ENCODE measurements at regions not wholly inside any gene's neighbourhood (a gene's known extent, or its start where the extent isn't known, plus 50 kb on each side); places are given as distances from the start of the nearest gene placed in this dataset.

DNA sequence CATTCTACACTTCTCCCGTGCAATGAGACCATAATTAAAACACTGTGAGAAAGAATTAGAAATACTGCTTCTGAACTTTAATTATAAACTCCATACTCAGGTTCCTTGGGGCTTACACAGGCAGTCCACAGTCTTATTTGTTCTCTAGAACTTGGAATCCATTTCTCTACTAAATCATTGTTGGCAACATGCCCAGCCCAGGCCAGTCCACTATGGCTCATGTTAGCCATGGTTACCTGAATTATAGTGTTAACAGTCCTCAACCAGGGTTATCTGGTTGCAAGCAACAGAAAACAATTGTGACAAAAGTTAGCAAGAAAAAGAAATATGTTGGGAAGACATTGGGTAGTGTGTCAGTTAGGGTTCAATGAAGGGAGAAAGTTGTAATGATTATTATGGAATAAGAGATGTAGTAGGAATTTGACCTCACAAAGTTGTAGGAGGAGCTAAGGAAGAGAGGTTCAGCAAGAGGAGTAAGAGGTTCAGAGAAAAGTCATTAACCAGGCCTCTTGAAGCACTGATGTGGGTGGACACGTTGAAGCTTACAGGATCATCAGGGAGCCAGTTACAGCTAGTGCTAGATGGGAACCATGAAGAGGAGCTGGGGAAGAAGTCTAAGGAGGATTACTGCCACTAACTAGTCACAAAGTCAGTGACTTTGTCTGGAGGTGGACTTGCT lies 120.2 kb upstream of the ADRA1D start:
- no peaks in the 10 kb centered on the region for H3K4me1 ChIP-seq (ENCODE audit: insufficient read depth, low read length)

DNA sequence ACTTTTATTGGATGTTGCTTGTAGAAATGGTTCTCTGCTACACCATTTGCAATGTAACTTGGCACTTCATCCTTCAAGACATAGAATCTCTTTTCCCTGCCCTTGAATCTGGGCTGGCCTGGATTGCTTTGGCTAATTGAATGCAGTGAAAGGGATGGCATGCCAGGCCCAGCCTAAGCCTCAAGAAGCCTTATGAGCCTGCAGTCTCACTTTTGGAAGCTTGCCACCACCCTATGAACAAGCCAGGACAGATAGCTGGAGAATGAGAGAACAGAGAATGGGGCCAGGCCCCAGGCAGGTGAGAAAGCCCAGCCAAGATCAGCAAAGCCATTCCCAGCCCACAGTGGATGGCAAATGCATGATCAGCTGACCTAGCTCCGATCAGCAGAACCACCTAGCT lies 117.0 kb upstream of the ADRA1D start:
- H3K9me3 ChIP-seq (ENCODE audit: control insufficient read depth, insufficient read depth, low read length): no peaks in the 10 kb centered on the region
- no peaks in the 10 kb centered on the region for H3K4me1 ChIP-seq (ENCODE audit: insufficient read depth, low read length)
- H3K9ac ChIP-seq (ENCODE audit: low read depth, low read length): no peak overlapping the region
- H3K36me3 ChIP-seq (ENCODE audit: insufficient read depth, low read length): no peaks in the 10 kb centered on the region

More for the DNA sequence above, 120.2 kb upstream of the ADRA1D start:
- no peaks in the 10 kb centered on the region for H3K9me3 ChIP-seq (ENCODE audit: control insufficient read depth, insufficient read depth, low read length)
- H3K36me3 ChIP-seq (ENCODE audit: insufficient read depth, low read length): no peaks in the 10 kb centered on the region
- H3K9ac ChIP-seq (ENCODE audit: low read depth, low read length): no peak overlapping the region

DNA sequence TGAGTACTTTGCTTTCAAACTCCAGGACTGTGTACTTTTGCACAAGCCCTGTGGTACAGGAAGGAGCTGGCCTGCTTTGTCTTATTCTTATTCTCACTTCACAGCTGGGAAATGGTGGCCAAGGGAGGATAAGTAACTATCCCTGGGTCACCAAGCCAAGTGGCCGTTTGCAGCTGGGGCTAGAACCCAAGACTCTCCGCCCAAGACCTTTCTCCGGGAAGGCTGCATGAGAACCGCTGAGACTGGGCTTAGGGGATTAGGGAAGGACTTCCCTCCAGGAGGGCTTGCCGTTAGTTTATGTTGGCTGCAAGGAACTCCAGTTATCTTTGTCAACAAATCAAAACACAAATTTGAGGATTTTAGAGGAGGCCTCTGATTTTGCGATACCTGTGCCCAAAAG lies 109.5 kb upstream of the ADRA1D start:
- no peaks in the 10 kb centered on the region for H3K9me3 ChIP-seq (ENCODE audit: control insufficient read depth, insufficient read depth, low read length)
- H3K9ac ChIP-seq (ENCODE audit: low read depth, low read length): no peak overlapping the region
- no peaks in the 10 kb centered on the region for H3K4me1 ChIP-seq (ENCODE audit: insufficient read depth, low read length)
- no peaks in the 10 kb centered on the region for H3K36me3 ChIP-seq (ENCODE audit: insufficient read depth, low read length)

DNA sequence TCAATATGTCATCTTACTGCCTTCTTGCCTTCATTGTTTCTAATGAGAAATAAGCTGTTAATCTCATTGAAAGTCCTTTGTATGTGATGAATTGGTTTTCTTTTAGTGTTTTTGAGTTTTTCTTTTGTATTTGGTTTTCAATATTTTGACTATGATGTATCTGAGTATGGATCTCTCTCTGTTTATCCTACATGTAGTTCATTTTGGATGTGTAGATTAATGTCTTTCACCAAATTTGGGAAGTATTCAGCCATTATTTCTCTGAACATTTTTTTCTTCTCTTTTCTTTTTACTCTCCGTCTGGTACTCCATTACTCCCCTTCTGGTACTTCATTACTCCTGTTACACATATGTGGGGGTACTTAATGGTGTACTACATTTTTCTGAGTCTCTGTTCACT lies 103.3 kb upstream of the ADRA1D start:
- H3K4me1 ChIP-seq (ENCODE audit: insufficient read depth, low read length): no peaks in the 10 kb centered on the region
- H3K9me3 ChIP-seq (ENCODE audit: control insufficient read depth, insufficient read depth, low read length): no peaks in the 10 kb centered on the region
- no peak overlapping the region for H3K9ac ChIP-seq (ENCODE audit: low read depth, low read length)
- H3K36me3 ChIP-seq (ENCODE audit: insufficient read depth, low read length): no peaks in the 10 kb centered on the region

DNA sequence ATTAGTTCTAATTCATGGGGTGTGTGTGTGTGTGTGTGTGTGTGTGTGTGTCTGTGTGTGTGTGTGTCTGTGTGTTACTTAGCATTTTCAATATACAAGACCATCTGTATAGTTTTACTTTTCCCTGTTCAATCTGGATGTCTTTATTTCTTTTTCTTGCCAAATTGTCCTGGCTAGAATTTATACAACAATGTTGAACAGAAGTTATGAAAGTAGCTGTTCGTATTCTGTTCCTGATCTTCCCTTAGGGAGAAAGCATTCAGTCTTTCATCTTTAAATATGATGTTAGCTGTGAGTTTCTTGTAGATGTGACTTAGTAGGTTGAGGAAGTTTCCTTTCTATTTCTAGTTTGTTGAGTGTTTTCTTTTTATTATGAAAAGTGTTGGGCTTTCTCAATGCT lies 101.0 kb upstream of the ADRA1D start:
- Histone ChIP-seq H3K9ac (ENCODE audit: low read depth, low read length) (no peak overlapping the region), H3K4me1 (ENCODE audit: insufficient read depth, low read length) (no peaks in the 10 kb centered on the region), H3K9me3 (ENCODE audit: control insufficient read depth, insufficient read depth, low read length) (no peaks in the 10 kb centered on the region), H3K36me3 (ENCODE audit: insufficient read depth, low read length) (no peaks in the 10 kb centered on the region)

DNA sequence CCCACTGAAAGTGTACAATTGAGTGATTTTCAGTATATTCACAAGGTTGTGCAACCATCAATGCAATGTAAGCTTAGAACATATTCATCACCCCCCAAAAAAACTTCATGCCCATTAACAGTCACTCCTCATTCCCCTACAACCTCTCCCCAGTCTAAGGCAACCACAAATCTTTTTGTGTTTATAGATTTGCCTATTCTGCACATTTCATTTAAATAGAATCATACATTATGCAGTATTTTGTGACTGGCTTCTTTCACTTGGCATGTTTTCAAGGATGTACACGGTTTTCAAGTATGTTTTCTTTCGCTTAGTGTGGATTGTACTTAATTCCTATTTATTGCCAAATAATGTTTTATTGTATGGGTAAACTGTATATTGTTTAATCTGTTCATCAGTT lies 95.6 kb upstream of the ADRA1D start:
- Histone ChIP-seq H3K9ac (ENCODE audit: low read depth, low read length) (no peak overlapping the region), H3K4me1 (ENCODE audit: insufficient read depth, low read length) (peaks cover 15% of the 10 kb centered on the region; the same call in 1 of the 2 replicates), H3K36me3 (ENCODE audit: insufficient read depth, low read length) (no peaks in the 10 kb centered on the region), H3K9me3 (ENCODE audit: control insufficient read depth, insufficient read depth, low read length) (no peaks in the 10 kb centered on the region)

DNA sequence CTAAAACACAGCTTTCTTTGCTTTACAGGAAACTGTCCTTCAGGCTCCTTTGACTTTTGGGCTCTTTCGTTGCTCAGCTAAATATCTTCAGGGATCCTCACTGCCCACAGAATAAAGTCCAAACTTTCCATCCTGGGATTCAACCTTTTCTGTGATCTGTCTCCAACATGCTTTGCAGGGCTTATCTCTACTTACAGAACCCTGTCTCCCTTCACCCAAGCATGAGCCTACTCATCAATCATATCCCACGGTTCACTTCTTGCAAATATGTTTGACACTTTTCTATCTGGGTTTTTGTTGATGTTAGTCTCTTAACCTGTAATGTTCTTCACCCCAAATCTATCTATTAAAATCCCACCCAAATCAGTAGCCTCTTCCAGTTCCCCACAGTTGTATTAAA lies 93.5 kb upstream of the ADRA1D start:
- H3K9ac ChIP-seq (ENCODE audit: low read depth, low read length): no peak overlapping the region
- no peaks in the 10 kb centered on the region for H3K36me3 ChIP-seq (ENCODE audit: insufficient read depth, low read length)

DNA sequence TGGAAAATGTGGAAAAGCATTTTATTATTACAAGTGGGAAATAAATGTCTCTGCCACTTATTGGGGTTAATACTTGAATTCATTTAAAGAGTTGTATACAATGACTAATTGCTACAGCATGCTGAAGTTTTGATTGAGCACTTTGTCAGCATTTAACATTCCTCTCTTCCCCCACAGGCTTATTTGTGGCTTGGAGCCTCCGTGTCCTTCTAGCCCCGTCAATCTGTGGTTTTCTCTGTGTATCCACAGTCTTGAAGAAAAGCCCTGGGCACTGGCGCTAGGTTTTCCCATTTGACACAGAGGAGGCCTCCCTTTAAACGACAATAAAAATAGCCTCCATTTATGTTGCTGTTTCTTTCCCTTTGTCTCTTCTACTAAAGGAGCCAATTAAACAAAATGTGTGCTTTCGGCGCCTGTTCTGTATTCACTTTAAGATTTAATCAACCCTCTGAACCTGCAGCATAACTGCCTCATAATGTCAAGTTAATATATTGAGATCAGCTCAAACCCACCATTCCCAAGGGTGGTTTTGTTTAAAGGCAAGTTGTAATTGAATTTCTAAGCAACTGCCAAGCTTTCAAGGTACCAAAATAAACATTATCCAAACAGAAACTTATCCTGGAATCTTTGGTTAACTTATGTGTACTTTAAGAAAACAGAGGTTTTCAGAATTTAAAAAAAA lies 92.9 kb upstream of the ADRA1D start:
- Histone ChIP-seq H3K4me1 (ENCODE audit: insufficient read depth, low read length) (peaks cover 15% of the 10 kb centered on the region; the same call in 1 of the 2 replicates), H3K9me3 (ENCODE audit: control insufficient read depth, insufficient read depth, low read length) (no peaks in the 10 kb centered on the region), H3K36me3 (ENCODE audit: insufficient read depth, low read length) (no peaks in the 10 kb centered on the region), H3K9ac (ENCODE audit: low read depth, low read length) (no peak overlapping the region)

More for the DNA sequence above, 93.5 kb upstream of the ADRA1D start:
- H3K4me1 ChIP-seq (ENCODE audit: insufficient read depth, low read length): peaks cover 15% of the 10 kb centered on the region; the same call in 1 of the 2 replicates
- no peaks in the 10 kb centered on the region for H3K9me3 ChIP-seq (ENCODE audit: control insufficient read depth, insufficient read depth, low read length)

DNA sequence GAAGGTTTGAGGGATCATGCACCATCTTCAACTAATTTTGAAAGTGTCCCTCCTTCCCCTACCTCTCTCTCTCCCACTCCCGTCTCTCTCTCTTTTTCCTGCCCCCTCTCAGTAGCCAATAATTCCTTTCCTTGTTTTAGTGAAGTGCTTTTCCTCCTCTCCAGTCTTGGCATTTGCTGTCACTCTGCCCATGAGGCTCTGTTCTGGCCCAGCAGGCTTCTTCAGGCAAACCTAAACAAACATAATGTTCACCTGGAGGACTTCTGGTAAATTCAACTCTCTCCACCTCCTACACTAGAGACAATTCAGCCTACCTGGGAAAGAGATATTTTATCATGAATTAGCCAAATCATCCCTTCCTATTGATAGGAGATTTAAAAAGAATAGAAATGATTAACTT lies 86.6 kb upstream of the ADRA1D start:
- no peaks in the 10 kb centered on the region for H3K4me1 ChIP-seq (ENCODE audit: insufficient read depth, low read length)
- H3K36me3 ChIP-seq (ENCODE audit: insufficient read depth, low read length): no peaks in the 10 kb centered on the region
- H3K9me3 ChIP-seq (ENCODE audit: control insufficient read depth, insufficient read depth, low read length): no peaks in the 10 kb centered on the region
- H3K9ac ChIP-seq (ENCODE audit: low read depth, low read length): no peak overlapping the region

DNA sequence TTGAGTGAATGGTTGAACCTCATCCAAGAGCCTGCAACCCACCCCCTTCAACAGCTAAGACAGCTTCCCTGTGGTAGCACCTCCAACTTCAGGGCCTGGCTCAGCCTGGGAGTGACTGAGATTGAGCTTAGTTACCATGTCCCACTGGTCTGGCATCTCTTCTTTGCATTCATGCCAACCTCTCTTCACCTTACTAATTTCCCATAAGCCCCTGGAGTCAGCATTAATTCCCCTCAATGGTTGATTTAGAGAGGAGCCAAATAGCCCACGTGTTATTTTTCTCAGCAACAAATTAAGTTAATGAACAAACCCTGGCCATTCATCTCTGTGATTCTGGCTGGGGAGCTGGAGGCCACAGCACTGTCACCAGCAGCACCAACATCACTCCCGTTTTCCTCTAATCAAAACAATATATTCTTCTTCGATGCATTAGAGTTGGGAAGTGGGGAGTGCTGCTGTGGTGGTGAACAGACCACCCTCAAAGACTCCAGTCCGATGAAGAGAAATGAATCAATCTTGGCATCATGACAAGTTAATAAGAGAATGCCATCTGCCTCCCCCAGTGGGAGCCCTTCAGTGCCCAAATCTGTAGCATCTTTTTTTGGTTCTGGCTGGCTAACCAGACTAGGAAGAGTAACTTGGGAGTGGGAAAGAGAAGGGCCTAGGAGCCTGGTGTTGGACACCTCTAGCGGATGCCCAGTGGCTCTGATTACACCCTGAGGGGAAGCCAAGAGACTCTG lies 83.2 kb upstream of the ADRA1D start:
- no peaks in the 10 kb centered on the region for H3K36me3 ChIP-seq (ENCODE audit: insufficient read depth, low read length)
- no peaks in the 10 kb centered on the region for H3K4me1 ChIP-seq (ENCODE audit: insufficient read depth, low read length)

DNA sequence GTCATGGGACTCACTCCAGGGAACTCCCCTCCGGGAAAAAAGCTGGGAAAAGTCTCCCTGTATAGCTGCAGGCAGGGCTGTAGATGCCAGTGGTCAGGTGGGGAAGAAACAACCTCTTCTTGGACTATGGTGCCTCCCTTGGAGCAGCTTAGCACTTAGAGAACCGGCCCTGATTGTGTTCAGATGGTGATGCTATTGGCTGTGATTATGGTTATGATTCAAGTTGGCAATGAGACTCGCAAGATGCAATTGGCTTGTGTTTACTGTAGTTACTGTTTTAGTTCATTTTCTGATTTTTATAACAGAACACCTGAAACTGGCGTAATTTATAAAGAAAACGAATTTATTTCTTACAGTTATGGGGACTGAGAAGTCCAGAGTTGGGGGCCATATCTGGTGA lies 80.9 kb upstream of the ADRA1D start:
- Histone ChIP-seq H3K4me1 (ENCODE audit: insufficient read depth, low read length) (no peaks in the 10 kb centered on the region), H3K9me3 (ENCODE audit: control insufficient read depth, insufficient read depth, low read length) (no peaks in the 10 kb centered on the region), H3K9ac (ENCODE audit: low read depth, low read length) (no peak overlapping the region), H3K36me3 (ENCODE audit: insufficient read depth, low read length) (no peaks in the 10 kb centered on the region)

More for the DNA sequence above, 83.2 kb upstream of the ADRA1D start:
- no peaks in the 10 kb centered on the region for H3K9me3 ChIP-seq (ENCODE audit: control insufficient read depth, insufficient read depth, low read length)
- no peak overlapping the region for H3K9ac ChIP-seq (ENCODE audit: low read depth, low read length)

DNA sequence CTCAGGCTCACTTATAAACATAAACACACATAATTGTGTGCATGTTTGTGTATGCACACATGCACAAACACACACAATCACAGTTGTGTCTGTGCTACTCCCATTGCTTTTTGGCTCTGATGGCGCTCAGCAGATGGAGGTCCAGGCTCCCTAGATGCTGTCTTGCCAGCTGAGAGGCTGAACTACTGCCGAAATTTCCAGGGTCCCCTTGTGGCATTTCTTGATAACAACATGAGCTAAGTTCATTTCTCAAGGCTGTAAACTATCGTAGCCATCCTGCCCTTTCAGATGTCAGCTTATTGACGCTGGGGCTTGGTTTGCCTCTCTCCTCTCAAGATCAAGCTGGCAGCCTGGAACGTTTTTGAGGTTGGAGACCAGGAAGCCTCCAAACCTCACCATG lies 80.1 kb upstream of the ADRA1D start:
- no peaks in the 10 kb centered on the region for H3K4me1 ChIP-seq (ENCODE audit: insufficient read depth, low read length)
- no peaks in the 10 kb centered on the region for H3K36me3 ChIP-seq (ENCODE audit: insufficient read depth, low read length)
- H3K9ac ChIP-seq (ENCODE audit: low read depth, low read length): no peak overlapping the region

DNA sequence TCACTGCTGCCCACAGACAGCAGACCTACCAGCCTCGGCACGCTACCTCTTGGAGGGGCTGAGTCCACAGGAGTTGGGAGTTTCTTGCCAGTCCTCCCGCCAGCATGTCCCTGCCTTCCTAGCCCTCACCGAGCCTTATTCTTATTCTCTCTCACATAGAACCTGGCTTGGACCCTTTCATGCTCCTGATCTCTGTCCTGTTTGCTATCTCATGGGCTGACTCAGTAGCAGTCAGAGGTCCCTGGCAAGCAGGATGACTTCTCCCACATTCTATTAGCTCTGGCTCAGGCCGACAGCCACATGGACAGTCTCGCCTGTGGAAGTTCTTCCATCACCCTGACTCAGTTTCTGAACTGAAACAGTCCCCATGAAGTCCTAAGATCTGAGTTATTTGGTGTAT lies 79.5 kb upstream of the ADRA1D start:
- Histone ChIP-seq H3K4me1 (ENCODE audit: insufficient read depth, low read length) (no peaks in the 10 kb centered on the region), H3K36me3 (ENCODE audit: insufficient read depth, low read length) (no peaks in the 10 kb centered on the region), H3K9ac (ENCODE audit: low read depth, low read length) (no peak overlapping the region)

More for the DNA sequence above, 80.1 kb upstream of the ADRA1D start:
- no peaks in the 10 kb centered on the region for H3K9me3 ChIP-seq (ENCODE audit: control insufficient read depth, insufficient read depth, low read length)

DNA sequence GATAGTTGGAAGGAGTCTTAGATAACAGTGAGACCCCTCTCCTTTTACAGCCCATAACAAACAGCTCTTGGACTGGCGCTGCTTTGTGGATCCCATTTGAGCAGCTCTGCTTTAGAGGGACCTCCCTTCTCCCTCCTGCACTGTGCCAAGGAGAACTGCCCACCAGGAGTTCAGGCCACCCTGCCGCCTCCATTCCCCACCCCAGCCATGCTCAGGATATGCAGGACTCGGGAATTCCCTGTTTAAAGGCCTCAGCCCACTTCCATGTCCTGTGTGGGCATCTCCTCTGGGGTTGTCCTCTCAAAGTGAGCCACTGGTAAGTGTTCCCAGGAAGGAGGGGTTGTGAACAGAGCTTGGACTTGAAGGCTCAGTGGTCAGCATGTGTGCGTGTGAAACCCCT lies 78.9 kb upstream of the ADRA1D start:
- Histone ChIP-seq H3K9ac (ENCODE audit: low read depth, low read length) (no peak overlapping the region), H3K4me1 (ENCODE audit: insufficient read depth, low read length) (no peaks in the 10 kb centered on the region), H3K36me3 (ENCODE audit: insufficient read depth, low read length) (no peaks in the 10 kb centered on the region), H3K9me3 (ENCODE audit: control insufficient read depth, insufficient read depth, low read length) (no peaks in the 10 kb centered on the region)

More for the DNA sequence above, 79.5 kb upstream of the ADRA1D start:
- H3K9me3 ChIP-seq (ENCODE audit: control insufficient read depth, insufficient read depth, low read length): no peaks in the 10 kb centered on the region
